Adrenal gland (tissue), 9 donors: ENCODE measurements at regions not wholly inside any gene's neighbourhood (a gene's known extent, or its start where the extent isn't known, plus 50 kb on each side); places are given as distances from the start of the nearest gene placed in this dataset.
"Not testable (repeated sequence)": the region's sequence is repeated elsewhere in the genome, so short reads cannot be mapped to it uniquely, and the experiment has no call there.

Source experiments
- DNase-seq, 7 donors: peaks; one replicate each; pipeline ENCODE4 v3.0.0-alpha.2; 2019 to 2020
- H3K27ac ChIP-seq, 5 donors: fragments of 200-600 bp; sonication (generic) in 4 of 5; 1 replicate in 3 of 5; 2 replicates in 2 of 5; pipeline versions ENCODE4 v1.5.1 to v1.8.0; 2016 to 2020; ENCODE audit warnings: mild to moderate bottlenecking in 1 of 5
- H3K27me3 ChIP-seq: fragments of 200-600 bp; 2 replicates; pipeline ENCODE4 v1.8.0; 2021
- H3K36me3 ChIP-seq, 2 donors: fragments of 200-600 bp; replicated peaks in 1 of 2; 1 replicate in 1 of 2; 2 replicates in 1 of 2; pipeline versions ENCODE4 v1.5.1 to v1.8.0; 2018 to 2022
- H3K4me1 ChIP-seq, 2 donors: fragments of 200-600 bp; replicated peaks in 1 of 2; 1 replicate in 1 of 2; 2 replicates in 1 of 2; pipeline versions ENCODE4 v1.5.1 to v1.8.0; 2018 to 2021
- H3K4me3 ChIP-seq, 4 donors: fragments of 200-600 bp; sonication (generic) in 3 of 4; one replicate each; pipeline ENCODE4 v1.5.1; 2016 to 2018
- H3K9me3 ChIP-seq, 3 donors: fragments of 200-600 bp; sonication (generic) in 1 of 3; replicated peaks in 1 of 3; 1 replicate in 2 of 3; 2 replicates in 1 of 3; pipeline versions ENCODE4 v1.5.1 to v1.8.0; 2016 to 2021
- CTCF ChIP-seq, 6 experiments: fragments of 450-650 bp in 4 of 6; fragments of 200-600 bp in 2 of 6; sonication (generic) in 1 of 6; IDR thresholded peaks; 1 replicate in 5 of 6; 2 replicates in 1 of 6; pipeline versions ENCODE4 v1.5.1 to v1.8.0; 2016 to 2021; ENCODE audit warnings: antibody characterized with exemption in 6 of 6, mild to moderate bottlenecking in 2 of 6, moderate library complexity in 1 of 6
- POLR2A ChIP-seq, 2 donors: fragments of 450-650 bp; IDR thresholded peaks; one replicate each; pipeline ENCODE4 v1.6.1; 2017; ENCODE audit warnings: antibody characterized with exemption in 2 of 2, mild to moderate bottlenecking in 2 of 2, moderate library complexity in 1 of 2
- WGBS, 4 donors: extraction: QIAGEN DNeasy Blood & Tissue Kit in 2 of 4; methylation state at CpG; one replicate each; pipeline versions ENCODE4 v1.1.5 to v1.1.7; 2013 to 2017; 5-methylcytosine and 5-hydroxymethylcytosine counted together
- intact Hi-C, 2 donors: fragments of 100-400 bp; cut with DNase I; formaldehyde crosslinking; loops; one replicate each; pipeline versions ENCODE4 v1.14.1 to v1.15.0; 2022 to 2023
- donor health status: healthy with polysubstance abuse.
- donor health status: Bipolar disorder and iron deficiency.
- donor health status: DM: yes; HTN: yes; CAD: no.
- donor health status: DM: no; HTN: no; CAD: no.
- donor health status: DM: no; HTN: no; CAD: no.

- Histone ChIP-seq H3K4me3 (no peak overlapping the region), H3K4me1 (no peaks in the 10 kb centered on the region), H3K36me3 (no peaks in the 10 kb centered on the region), H3K9me3 (no peaks in the 10 kb centered on the region), H3K27me3 (no peaks in the 10 kb centered on the region), H3K27ac (no peak overlapping the region)
- intact Hi-C loops: no loop called here
- TF ChIP-seq CTCF (IDR thresholded peaks at IDR 0.05) (no peak), POLR2A (IDR thresholded peaks at IDR 0.05) (no peak)
- no peak for DNase-seq
- WGBS, 4 donors: 66 to 76% (median 74%) methylated on average over 3 of the region's 3 CpGs
These were observed 220.3 kb downstream of the CHIC2 start for GRCh38 chr4:53844133-53844532.

GRCh38 chr4:53841711-53842110 is 222.7 kb downstream of the CHIC2 start:
- Histone ChIP-seq H3K27me3 (no peaks in the 10 kb centered on the region), H3K4me1 (no peaks in the 10 kb centered on the region), H3K9me3 (no peaks in the 10 kb centered on the region), H3K27ac (no peak overlapping the region), H3K4me3 (no peak overlapping the region), H3K36me3 (no peaks in the 10 kb centered on the region)
- TF ChIP-seq POLR2A (IDR thresholded peaks at IDR 0.05) (no peak), CTCF (IDR thresholded peaks at IDR 0.05) (no peak)
- no peak for DNase-seq
- intact Hi-C loops: no loop called here
- WGBS, 4 donors: 80 to 85% (median 84%) methylated on average over 5 of the region's 5 CpGs

- H3K27ac ChIP-seq: no peak overlapping the region
- 46 to 56% (median 51%) methylated on average over 2 of the region's 2 CpGs for WGBS, 4 donors
- H3K36me3 ChIP-seq: no peaks in the 10 kb centered on the region
- DNase-seq: no peak
- no peaks in the 10 kb centered on the region for H3K4me1 ChIP-seq
- intact Hi-C loops: no loop called here
- H3K4me3 ChIP-seq: no peak overlapping the region
- H3K9me3 ChIP-seq: no peaks in the 10 kb centered on the region
- no peaks in the 10 kb centered on the region for H3K27me3 ChIP-seq
- no peak for TF ChIP-seq POLR2A (IDR thresholded peaks at IDR 0.05)
- no peak for TF ChIP-seq CTCF (IDR thresholded peaks at IDR 0.05)
These were observed 223.8 kb downstream of the CHIC2 start for GRCh38 chr4:53840643-53841042.

- H3K4me1 ChIP-seq, H3K27ac ChIP-seq, H3K9me3 ChIP-seq, H3K27me3 ChIP-seq, intact Hi-C loops, H3K4me3 ChIP-seq, DNase-seq, H3K36me3 ChIP-seq: not testable (repeated sequence)
- WGBS, 4 donors: 78 to 95% (median 81%) methylated on average over 5 to 7 of the region's 7 CpGs
These were observed 231.0 kb downstream of the CHIC2 start for GRCh38 chr4:53833302-53834003.

GRCh38 chr4:53832549-53832948 is 231.9 kb downstream of the CHIC2 start:
- TF ChIP-seq POLR2A (IDR thresholded peaks at IDR 0.05) (no peak), CTCF (IDR thresholded peaks at IDR 0.05) (no peak)
- intact Hi-C loops: no loop called here
- 89 to 100% (median 91%) methylated on average over 1 of the region's 1 CpG for WGBS, 4 donors

More at GRCh38 chr4:53832549-53832948, 231.9 kb downstream of the CHIC2 start:
- no peak for DNase-seq
- Histone ChIP-seq H3K36me3 (no peaks in the 10 kb centered on the region), H3K4me3 (no peak overlapping the region), H3K4me1 (no peaks in the 10 kb centered on the region), H3K9me3 (no peaks in the 10 kb centered on the region), H3K27me3 (no peaks in the 10 kb centered on the region), H3K27ac (no peak overlapping the region)
